ENCODE measurements at regions not wholly inside any gene's neighbourhood (a gene's known extent, or its start where the extent isn't known, plus 50 kb on each side); places are given as distances from the start of the nearest gene placed in this dataset.
"Not testable (repeated sequence)": the region's sequence is repeated elsewhere in the genome, so short reads cannot be mapped to it uniquely, and the experiment has no call there.

DNA sequence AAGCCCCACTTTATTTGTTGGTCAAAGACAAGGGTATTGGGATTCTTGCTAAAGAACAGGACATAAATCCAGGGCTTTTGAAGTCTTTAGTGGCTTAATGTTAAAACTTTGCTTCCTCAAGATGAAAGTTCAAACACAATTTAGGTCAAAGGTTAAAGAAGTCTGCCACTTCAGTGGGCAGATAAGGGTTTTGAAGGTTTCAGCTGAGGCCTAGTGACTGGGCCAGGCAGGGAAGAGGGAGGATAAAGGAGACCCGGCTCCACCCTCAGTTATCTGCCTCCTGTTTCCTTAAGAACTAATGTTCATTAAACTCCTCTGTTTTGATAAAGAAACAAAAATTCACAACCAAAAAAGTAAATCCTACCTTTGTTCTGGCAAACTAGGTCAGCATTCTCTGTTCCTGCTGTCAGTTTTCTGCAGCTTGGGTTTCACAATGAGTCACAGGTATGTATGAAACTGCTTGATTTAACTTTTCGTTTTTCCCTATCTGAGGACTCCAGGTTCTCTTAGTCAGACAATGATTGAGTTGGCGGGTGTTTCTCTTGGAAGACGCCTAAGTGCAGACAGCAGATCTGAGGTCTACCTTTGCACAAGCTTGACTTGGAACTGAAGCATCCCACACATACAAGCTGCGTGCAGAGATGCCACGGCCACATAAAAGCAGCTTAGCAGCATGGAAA is 208.3 kb downstream of the EXOC5 start:
- peak; percentile 42 for DNase-seq

DNA sequence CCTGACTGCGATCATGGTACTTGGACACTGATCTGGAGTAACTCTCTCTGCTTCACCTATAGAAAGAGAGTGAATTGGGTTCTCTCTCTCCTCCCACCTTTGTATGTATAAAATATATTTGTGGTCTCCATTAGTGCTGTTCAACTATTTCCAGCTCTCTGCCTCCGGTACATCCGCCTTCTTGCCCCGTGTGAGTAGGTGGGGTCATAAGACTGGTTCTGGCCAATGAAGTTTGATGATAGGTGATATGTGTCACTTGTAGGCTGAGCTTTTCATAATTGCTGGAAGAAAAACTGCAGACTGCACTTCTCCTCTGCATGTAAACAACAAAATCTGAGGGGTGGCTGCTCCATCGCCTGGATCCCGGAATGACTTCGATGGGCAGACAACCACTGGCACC is 210.4 kb downstream of the EXOC5 start:
- peak; percentile 44 for DNase-seq

DNA sequence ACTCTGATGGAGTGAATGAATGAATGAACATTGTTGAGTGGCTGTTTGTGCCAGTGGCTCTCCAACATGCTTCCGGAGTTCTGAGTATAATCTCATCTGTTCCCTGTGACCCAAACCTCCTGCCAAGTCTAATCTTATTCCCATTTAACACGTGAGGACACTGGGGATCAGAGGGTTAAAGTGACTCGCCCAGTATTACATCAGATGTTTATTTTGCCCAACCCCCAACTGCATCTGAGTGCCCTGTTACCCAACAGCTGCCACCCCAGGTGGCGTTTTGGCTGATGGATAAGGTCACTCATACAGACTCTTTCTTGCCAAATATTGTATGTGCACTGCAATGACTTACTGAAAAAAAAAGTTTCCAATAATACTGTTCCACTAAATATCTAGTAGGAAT is 210.9 kb downstream of the EXOC5 start:
- DNase-seq = peak; percentile 78

DNA sequence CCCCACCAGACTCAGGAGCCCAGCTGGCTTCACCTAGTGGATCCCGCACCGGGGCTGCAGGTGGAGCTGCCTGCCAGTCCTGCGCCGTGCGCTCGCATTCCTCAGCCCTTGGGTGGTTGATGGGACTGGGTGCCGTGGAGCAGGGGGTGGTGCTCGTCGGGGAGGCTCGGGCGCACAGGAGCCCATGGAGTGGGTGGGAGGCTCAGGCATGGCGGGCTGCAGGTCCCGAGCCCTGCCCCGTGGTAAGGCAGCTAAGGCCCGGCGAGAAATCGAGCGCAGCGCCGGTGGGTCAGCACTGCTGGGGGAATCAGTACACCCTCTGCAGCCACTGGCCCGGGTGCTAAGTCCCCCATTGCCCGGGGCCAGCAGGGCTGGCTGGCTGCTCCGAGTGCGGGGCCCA is 212.2 kb downstream of the EXOC5 start:
- DNase-seq = not testable (repeated sequence)

DNA sequence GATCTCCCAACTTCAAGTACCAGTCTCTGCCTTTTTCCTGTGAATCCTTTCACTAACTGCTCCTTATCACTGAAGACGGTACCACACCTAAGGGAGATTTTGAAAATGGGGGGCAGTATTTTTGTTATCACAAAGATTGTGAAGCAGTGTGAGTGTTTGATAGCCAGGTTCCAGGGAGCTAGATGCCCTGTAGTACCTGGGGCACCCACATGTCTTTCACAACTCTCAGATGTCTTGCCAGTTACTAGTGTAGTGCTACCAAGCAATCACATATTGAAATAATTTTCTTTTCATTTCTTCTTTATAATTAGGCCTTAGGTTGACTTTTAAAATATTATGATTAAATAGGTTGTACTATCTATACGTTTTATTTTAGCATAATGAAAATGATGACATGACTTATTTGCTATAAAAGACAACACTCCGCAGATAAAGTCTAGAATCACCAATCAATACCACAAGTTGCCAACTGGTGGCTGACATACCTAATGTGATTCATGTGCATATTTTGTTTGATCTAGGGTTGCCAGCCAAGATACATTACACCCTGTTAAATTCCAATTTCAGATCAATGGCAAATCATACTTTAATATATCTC is 215.9 kb downstream of the EXOC5 start:
- no peak for DNase-seq

DNA sequence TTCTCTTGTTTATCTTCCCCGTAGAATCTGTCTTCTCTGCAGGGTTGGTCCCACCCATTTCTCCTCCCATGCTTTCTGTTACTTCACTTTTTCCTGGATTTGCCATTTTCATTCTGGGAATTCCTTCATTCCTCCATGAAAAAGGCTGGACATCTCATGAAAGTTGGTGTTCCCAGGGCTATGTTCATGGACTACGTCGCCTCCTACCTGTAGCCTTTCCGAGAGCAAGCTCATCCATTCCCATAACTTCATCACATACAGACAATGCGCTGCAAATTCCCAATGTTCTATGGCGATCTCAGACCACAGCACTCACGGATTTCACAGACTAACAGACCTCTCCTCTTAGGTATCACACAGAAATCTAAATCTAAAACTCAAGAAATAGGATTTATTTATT is 217.1 kb downstream of the EXOC5 start:
- peak; percentile 4 for DNase-seq

DNA sequence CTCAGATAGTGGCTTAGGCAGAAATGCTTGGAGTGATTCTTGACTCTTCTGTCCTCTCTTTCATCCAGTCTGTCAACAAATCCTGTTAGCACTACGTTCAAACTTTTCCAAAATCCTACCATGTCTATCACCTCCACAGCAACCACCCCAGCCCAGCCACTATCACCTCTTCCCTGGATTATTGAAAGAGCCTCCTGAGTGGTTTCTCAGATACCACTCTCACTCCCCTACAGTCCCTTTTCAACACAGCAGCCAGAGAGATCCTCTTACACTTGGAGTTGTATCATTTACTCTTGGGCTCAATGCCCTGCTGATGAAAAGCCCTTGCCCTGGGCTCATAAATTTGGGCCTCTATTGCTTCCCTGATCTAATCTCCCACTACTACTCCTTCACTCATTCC is 218.9 kb downstream of the EXOC5 start:
- DNase-seq = no peak

DNA sequence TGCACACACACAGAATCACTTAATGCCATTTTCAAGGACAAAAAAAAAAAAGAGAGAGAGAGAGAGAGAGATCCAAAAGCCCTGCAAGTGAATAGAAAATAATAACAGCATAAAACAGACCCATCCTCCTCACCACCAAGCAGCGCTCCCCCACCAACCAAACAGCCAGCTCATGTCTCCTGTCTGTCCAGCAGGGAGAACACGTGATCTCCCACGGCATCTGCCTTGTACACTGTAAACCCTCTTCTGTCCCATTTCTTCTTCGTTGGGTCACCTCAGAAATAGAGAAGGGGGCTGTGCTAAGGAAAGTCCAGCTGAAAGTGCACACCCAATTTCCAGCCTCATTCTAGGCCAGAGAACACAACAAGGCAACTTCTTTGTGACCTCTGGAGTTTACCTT is 222.5 kb downstream of the EXOC5 start:
- DNase-seq = no peak

DNA sequence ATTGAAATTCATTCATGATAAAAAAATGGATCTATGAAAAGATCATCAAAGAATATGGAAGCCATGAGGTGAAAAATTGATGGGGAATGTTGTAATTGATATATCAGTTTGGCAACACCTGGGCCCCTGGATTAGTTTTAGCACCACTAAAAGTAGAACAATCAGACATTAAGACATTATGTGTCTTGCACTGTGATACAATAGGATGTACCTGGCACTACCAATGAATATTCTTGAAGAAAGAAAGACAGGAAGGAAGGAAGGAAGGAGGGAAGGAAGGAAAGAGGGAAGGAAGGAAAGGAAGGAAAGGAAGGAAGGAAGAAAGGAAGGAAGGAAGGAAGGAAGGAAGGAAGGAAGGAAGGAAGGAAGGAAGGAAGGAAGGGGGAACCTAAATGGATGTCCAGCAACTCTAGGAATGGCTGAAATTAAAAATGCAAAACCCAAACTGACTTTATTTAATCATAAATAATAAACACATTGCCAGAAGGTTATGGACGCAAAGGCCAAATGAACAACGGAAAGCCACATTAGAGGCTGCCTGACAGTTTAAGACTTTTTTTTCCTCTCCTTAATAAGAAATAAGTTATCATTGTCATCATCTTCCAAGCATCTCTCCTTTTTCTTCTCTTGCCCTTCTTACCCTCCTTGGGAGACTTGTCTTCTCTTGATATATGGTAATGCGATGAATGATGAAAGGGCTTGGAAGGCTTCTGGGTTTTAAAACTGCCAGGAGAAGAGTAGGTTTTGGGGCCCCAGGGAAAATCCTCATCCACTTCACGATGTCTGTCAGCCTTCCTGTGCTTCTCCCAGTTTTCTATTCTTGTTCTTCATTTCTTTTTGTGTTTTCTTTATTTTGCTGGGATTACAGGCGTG is 224.4 kb downstream of the EXOC5 start:
- DNase-seq = not testable (repeated sequence)

DNA sequence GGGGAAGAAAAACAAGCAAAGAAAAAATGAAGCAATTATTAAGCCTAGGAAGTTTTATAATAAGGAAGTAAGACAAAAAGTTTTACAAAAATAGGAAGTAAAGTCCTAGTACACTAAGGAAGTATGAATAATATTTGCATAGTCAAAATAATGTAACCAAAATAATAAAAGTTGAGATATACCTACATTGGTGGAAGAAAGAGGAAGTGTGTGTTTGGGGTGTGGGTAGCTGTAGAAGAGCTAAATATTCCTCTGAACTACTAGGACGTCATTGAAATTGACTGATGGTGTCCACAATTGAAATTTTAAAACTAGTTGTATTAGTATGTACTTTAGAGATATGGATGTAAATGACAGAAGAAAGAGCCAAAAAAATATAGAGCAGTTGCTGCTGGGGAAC is 228.4 kb upstream of the OTX2 start:
- no peak for DNase-seq

DNA sequence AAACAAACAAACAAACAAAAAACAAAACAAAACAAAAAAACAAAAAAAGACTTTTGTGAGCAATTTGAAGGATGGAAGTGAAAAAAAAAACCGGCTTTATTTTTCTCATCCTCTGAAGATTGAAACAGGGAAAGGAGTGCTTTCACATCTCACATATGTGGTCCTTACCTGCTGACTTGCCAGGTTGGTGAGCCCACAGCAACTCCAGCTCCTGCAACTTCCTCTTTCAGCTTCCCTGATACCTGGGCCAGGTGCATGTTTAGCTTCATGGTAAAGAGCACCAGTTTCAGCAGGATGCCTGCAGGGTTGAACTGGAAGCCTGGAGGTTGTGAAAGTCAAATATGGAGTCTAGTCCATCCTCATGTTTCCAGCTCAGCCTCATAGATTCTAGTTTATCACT is 221.2 kb upstream of the OTX2 start:
- DNase-seq = no peak

DNA sequence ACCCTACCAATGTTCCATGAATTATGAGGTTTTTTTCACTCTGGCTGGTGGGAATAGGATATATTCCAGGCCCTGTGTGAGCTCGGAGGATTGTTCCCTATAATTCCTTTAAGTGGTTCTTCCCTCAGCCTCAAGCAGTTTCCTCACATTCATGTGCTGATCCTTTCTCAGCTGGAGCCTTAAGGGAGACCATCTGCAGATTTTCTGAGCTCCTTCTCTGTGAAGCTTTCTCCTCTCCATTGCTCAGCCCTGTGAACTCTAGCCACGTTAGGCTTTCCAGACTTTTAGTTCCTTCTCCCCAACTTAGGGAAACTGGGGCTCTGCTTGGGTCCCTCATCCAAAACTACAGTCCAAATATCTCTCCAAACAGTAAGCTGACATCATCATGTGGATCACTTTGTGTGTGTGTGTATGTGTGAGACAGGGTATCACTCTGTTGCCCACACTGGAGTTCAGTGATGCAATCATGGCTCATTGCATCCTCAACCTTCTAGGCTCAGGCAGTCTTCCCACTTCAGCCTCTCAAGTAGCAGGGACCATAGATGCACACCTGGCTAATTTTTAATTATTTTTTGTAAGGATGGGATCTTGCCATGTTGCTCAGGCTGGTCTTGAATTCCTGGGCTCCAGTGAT is 219.5 kb upstream of the OTX2 start:
- no peak for DNase-seq

DNA sequence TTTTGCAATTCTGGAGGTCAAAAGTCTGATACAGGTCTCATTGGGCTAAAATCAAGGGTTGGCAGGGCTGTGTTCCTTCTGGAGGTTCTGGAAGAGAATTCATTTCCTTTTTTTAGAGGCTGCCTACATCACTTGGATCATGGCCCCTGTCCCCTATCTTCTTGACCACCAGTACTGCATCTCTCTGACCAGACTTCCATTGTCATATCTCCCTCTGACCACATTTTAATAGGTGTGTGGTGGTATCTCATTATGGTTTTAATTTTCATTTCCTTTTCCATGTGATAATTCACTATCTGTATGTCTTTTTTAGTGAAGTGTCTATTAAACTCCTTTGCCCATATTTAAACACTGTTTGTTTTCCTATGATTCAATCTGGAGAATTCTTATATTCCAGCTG is 215.2 kb upstream of the OTX2 start:
- no peak for DNase-seq

DNA sequence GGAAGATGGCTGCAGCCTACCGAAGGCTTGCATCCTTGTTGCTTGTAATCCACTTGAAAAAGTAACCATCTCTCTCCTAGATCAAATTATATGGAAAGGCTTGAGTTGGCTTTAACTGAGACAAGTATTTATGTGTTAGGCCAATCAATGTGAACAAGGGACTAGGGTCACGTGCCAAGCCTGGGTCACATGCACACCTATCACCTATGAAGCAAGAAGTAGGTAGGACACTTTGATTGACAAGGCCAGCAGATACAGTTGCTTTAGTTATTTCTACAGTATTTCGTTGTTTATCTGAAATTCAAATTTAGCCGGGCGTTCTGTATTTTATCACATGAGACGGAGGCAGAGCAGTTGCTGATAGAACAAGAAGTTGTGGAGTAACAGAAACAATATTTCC is 212.3 kb upstream of the OTX2 start:
- no peak for DNase-seq

DNA sequence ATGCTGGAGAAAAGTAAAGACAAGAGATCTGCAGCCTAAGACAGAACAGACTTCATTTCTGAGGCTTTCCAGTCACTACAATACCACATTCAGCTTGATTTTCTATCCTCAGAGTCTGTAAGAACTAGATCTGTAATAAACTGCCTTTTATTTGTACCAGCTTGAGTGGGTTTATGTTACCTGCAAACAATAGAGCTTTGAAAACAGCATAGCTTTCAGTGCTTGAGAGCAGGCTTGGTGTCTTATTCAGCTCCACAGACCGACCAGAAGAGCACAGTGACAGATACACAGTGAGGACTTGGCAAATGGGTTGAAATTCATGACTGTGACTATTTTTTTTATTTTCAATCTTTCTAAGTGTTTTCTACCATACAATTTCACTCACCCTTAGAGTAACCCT is 207.8 kb upstream of the OTX2 start:
- no peak for DNase-seq

DNA sequence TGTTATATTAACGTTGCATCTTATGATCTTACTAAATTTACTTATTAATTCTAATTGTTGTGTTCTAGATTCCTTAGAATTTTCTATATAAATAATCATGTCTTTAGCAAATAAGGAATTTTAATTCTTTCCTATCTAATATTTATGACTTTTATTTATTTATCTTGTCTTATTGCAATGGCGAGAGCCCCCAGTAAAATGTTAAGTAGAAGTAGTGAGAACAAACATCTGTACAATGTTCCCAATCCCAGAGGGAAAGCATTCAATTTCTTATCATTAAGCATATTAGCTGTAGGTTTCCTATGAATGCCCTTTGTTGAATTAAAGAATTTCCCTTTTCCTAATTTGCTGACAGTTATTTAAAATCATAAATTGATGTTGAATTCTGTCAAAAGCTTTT is 203.7 kb upstream of the OTX2 start:
- DNase-seq = no peak

DNA sequence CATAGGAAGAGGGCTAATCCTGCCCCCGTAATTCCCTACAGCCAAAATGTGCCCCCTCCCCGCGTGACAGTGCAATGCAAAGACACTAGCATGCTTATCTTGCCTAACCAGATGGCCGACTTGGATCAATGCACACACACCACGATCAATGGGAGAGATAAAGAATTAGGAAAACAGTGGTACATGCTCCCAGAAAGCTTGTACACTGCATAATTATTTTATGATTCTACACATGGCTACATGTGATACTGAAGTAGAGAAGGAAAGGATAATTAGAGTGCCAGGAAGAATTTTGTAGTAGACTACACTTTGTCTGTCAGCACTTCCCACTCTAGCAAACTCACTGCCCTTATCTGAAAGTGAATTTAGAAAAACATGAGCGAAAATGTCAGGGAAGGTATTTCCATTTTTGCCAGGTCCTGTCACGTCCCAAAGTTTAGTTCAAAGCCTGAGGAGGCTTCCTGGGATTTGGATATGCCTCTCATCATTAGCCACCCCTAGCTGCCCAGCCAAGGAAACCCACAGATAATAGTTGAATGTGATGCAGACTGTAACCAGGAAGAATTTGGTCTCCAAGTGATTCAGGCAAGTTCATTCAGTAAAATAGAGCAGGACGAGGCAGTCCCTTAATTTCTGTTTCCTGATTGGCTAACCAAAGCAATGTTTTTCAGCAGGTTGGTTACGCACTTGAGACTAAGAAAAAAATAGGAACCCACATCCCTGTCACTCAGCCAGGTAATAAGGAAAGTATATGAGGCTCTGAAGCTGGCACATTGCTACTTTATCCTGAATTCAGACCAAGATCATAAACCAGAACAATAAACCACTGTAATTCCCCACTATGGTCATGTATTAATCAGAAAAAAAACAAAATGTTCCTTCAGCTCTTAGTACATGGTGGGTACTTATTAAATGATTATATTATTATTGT is 199.6 kb upstream of the OTX2 start:
- peak; percentile 4 for DNase-seq

DNA sequence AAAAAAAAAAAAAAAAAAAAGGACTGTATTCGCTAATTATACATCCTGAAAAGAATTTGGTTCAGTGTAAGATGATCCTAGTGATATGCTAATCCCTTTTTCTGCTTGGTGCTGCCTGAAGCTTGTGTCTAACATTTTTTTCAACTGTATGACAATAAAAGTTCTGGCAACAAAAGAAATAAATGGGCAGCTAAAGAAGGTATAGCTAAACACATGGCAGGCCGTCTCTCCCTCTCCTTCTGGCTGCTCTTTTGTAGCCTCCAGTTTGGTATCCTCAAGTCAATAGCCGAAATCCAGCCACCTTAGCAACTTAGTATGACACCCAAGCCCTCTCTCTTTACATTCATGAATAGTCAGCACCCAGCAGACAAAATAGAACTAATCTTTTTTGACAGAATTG is 198.3 kb upstream of the OTX2 start:
- DNase-seq = no peak

DNA sequence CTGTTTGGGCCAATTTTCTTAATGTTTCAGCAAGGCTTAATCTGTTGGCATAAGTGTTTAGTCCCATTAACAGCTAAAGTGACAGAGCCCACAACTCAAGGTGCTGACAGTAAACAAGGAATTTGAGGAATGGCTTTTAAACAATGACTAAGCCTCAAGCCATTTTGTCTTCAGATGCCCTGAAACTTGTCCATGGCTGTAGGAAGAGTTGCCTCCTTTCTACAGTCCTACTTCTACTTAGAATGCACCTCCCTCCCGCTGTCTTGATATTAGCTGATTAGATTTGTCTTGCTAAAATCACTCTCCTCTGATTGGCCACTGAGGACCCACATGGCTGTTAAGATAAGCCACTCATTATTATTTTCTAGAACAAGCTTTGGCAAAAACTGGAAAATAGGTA is 188.4 kb upstream of the OTX2 start:
- no peak for DNase-seq

DNA sequence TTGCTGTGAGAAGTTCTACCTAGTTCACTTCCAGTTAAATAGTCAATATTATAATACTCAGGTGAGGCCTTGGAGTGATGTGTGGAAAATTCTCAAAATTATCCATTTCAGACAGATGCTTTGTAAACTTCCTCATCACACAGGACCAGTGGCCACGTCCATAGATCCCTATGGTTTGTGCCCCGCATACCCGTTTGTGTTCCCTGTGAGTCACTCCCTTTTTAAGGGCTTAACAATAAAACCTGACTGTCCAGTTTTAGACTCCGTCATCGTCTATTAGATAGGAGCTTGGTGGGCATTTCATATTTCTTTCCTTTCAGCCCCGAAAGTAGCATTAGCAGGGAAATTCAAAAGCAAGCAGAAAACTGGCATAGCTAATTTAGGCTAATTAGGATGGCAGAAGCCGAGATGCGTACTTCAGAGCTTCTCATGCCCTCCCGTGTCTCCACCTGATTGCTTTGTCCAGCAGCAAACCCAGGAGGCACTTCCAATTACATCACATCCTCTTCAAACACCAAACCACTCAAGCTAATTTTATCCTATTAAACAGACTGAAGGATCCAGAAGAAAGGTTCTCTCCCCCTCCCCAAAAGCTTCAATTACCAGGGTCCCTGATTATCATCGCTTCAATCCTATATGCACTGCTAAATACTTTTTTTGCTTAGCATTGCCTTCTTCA is 186.6 kb upstream of the OTX2 start:
- DNase-seq = peak; percentile 95

DNA sequence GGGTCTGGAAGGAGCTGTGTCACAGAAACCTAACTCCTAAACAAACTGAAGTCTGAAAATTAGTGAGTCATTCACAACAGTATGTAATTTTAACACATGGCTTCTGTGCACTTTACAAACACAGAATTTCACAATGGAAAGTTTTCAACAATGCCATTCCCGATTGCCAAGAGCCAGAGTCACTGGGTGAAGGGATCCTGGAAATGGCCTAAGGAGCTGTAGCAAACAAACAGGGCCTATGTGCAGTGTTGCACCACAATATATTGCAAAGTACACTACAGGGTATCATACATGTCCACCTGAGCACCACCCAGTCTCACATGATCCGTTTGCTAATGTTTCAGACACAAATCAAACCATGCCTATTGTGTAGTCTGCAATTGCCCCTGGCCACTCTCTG is 184.7 kb upstream of the OTX2 start:
- peak; percentile 30 for DNase-seq

DNA sequence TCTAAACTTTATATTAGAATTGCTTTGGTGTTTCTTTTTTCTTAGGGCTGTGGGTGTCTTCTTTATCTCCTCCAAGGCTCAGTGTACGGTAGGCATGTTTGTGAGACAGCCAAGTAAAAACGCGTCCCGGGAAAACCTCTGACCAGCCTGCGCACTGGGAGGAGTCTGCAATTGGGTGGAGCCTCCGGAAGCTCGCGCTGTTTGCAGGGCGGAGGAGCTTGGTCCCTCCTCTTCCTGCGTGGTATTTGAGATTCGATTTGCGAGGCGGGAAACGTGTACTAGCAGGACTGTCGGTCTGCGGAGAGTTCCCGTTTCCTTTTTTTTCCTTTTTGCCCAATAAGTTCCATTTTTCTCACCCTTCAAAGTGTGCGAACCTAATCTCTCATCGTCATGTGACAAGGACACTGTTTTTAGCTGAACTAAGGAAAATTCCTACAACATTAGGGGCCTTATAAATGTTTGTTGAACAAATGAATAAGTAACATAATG is 182.1 kb upstream of the OTX2 start:
- no peak for DNase-seq

All from DMS53 (cell line).